Hepatocyte (in vitro differentiated cells): ENCODE measurements at regions not wholly inside any gene's neighbourhood (a gene's known extent, or its start where the extent isn't known, plus 50 kb on each side); places are given as distances from the start of the nearest gene placed in this dataset.

ENCODE experiments used
- CTCF ChIP-seq: fragments of 200-600 bp; sonication (generic); IDR thresholded peaks from 2 replicates; pipeline ENCODE4 v1.5.1; 2016; ENCODE audit warnings: antibody characterized with exemption, mild to moderate bottlenecking; ENCODE audit not compliant: poor library complexity
- EZH2 ChIP-seq: fragments of 200-600 bp; sonication (generic); IDR thresholded peaks from 2 replicates; pipeline ENCODE4 v1.6.1; 2016; ENCODE audit warnings: antibody characterized with exemption, mild to moderate bottlenecking, borderline replicate concordance
- EZH2phosphoT487 ChIP-seq: fragments of 200-600 bp; sonication (generic); IDR thresholded peaks from one replicate; pipeline ENCODE4 v1.6.1; 2018; ENCODE audit warnings: antibody characterized with exemption, mild to moderate bottlenecking, low read depth, moderate library complexity; ENCODE audit not compliant: unreplicated experiment, severe bottlenecking

- TF ChIP-seq CTCF (no peak), EZH2phosphoT487 (no peak), EZH2 (no peak)
Observed at GRCh38 chr10:125451319-125451718, 231.6 kb downstream of the TEX36 start.
